ENCODE measurements at regions not wholly inside any gene's neighbourhood (a gene's known extent, or its start where the extent isn't known, plus 50 kb on each side); places are given as distances from the start of the nearest gene placed in this dataset.

- no peak overlapping the region for H3K4ac ChIP-seq (replicated peaks; ENCODE audit: insufficient read length, low read depth, low read length)
- no peak overlapping the region for H3K27ac ChIP-seq (ENCODE audit: low read depth, low read length)
- H3K9me3 ChIP-seq (ENCODE audit: insufficient read depth in 2 of 2, low read depth in 1 of 2, low read length in 1 of 2) = no peaks in the 10 kb centered on the region
- no peaks in the 10 kb centered on the region for H3K79me1 ChIP-seq (ENCODE audit: low read depth, low read length)
- no peak overlapping the region for H3K14ac ChIP-seq (ENCODE audit: insufficient read length)
- H2BK120ac ChIP-seq (replicated peaks; ENCODE audit: low read depth, low read length) = no peak overlapping the region
- no peak overlapping the region for H2AFZ ChIP-seq (ENCODE audit: low read length)
- H3K4me3 ChIP-seq (ENCODE audit: extremely low read depth in 1 of 4, insufficient read depth in 2 of 4, low read depth in 3 of 4, low read length in 4 of 4) = no peak overlapping the region
- no peak overlapping the region for H2BK20ac ChIP-seq (ENCODE audit: low read length)
- H3K36me3 ChIP-seq (ENCODE audit: control insufficient read depth in 2 of 4, insufficient read depth in 4 of 4, low read length in 3 of 4) = no peaks in the 10 kb centered on the region
- no peak overlapping the region for H3K56ac ChIP-seq (replicated peaks; ENCODE audit: insufficient read length, low read depth, low read length)
- H3K79me2 ChIP-seq (ENCODE audit: control insufficient read depth in 1 of 2, insufficient read depth in 2 of 2, low read length in 2 of 2) = no peaks in the 10 kb centered on the region
- no peak for DNase-seq (ENCODE audit: low read depth in 1 of 2, low spot score in 2 of 2)
- no peaks in the 10 kb centered on the region for H4K20me1 ChIP-seq (replicated peaks in 1 of 2; ENCODE audit: control insufficient read depth in 1 of 2, insufficient read depth in 2 of 2, low read length in 2 of 2)
- H4K91ac ChIP-seq (replicated peaks; ENCODE audit: insufficient read length, low read length) = no peak overlapping the region
- H3K23me2 ChIP-seq (ENCODE audit: low read depth, low read length) = no peaks in the 10 kb centered on the region
- no peak overlapping the region for H4K5ac ChIP-seq (ENCODE audit: insufficient read length, low read depth, low read length)
- H4K8ac ChIP-seq (ENCODE audit: extremely low read depth, insufficient read depth, low read length) = no peak overlapping the region
- POLR2A ChIA-PET (ENCODE audit: partially characterized antibody) = no interaction called here
- H3K4me1 ChIP-seq (replicated peaks in 1 of 4; ENCODE audit: control insufficient read depth in 3 of 4, insufficient read depth in 4 of 4, low read length in 3 of 4) = no peaks in the 10 kb centered on the region
- no peak for FAIRE-seq
- no peak overlapping the region for H2BK5ac ChIP-seq (ENCODE audit: low read depth, low read length)
- CTCF ChIA-PET (ENCODE audit: partially characterized antibody) = no interaction called here
- no peak overlapping the region for H3K18ac ChIP-seq (ENCODE audit: extremely low read depth, low read length)
- no peak overlapping the region for H3K9ac ChIP-seq (replicated peaks in 1 of 4; ENCODE audit: extremely low read depth in 1 of 4, low read depth in 3 of 4, low read length in 3 of 4)
- no peaks in the 10 kb centered on the region for H3K27me3 ChIP-seq (replicated peaks in 1 of 4; ENCODE audit: control insufficient read depth in 3 of 4, extremely low read depth in 1 of 4, insufficient read depth in 3 of 4, low read length in 3 of 4)
- no peak overlapping the region for H2BK15ac ChIP-seq (ENCODE audit: low read length)
- H3K4me2 ChIP-seq (ENCODE audit: insufficient read depth in 1 of 2, low read depth in 2 of 2, low read length in 2 of 2) = no peak overlapping the region
- H2BK12ac ChIP-seq (ENCODE audit: low read depth, low read length) = no peak overlapping the region
- no peak overlapping the region for H3K23ac ChIP-seq (ENCODE audit: insufficient read length)
- no peak overlapping the region for H2AK5ac ChIP-seq (ENCODE audit: low read depth, low read length)
- TF ChIP-seq TEAD4 (IDR thresholded peaks at IDR 0.05; ENCODE audit: low read depth, low read length) = no peak
- TF ChIP-seq, protein P1, sequence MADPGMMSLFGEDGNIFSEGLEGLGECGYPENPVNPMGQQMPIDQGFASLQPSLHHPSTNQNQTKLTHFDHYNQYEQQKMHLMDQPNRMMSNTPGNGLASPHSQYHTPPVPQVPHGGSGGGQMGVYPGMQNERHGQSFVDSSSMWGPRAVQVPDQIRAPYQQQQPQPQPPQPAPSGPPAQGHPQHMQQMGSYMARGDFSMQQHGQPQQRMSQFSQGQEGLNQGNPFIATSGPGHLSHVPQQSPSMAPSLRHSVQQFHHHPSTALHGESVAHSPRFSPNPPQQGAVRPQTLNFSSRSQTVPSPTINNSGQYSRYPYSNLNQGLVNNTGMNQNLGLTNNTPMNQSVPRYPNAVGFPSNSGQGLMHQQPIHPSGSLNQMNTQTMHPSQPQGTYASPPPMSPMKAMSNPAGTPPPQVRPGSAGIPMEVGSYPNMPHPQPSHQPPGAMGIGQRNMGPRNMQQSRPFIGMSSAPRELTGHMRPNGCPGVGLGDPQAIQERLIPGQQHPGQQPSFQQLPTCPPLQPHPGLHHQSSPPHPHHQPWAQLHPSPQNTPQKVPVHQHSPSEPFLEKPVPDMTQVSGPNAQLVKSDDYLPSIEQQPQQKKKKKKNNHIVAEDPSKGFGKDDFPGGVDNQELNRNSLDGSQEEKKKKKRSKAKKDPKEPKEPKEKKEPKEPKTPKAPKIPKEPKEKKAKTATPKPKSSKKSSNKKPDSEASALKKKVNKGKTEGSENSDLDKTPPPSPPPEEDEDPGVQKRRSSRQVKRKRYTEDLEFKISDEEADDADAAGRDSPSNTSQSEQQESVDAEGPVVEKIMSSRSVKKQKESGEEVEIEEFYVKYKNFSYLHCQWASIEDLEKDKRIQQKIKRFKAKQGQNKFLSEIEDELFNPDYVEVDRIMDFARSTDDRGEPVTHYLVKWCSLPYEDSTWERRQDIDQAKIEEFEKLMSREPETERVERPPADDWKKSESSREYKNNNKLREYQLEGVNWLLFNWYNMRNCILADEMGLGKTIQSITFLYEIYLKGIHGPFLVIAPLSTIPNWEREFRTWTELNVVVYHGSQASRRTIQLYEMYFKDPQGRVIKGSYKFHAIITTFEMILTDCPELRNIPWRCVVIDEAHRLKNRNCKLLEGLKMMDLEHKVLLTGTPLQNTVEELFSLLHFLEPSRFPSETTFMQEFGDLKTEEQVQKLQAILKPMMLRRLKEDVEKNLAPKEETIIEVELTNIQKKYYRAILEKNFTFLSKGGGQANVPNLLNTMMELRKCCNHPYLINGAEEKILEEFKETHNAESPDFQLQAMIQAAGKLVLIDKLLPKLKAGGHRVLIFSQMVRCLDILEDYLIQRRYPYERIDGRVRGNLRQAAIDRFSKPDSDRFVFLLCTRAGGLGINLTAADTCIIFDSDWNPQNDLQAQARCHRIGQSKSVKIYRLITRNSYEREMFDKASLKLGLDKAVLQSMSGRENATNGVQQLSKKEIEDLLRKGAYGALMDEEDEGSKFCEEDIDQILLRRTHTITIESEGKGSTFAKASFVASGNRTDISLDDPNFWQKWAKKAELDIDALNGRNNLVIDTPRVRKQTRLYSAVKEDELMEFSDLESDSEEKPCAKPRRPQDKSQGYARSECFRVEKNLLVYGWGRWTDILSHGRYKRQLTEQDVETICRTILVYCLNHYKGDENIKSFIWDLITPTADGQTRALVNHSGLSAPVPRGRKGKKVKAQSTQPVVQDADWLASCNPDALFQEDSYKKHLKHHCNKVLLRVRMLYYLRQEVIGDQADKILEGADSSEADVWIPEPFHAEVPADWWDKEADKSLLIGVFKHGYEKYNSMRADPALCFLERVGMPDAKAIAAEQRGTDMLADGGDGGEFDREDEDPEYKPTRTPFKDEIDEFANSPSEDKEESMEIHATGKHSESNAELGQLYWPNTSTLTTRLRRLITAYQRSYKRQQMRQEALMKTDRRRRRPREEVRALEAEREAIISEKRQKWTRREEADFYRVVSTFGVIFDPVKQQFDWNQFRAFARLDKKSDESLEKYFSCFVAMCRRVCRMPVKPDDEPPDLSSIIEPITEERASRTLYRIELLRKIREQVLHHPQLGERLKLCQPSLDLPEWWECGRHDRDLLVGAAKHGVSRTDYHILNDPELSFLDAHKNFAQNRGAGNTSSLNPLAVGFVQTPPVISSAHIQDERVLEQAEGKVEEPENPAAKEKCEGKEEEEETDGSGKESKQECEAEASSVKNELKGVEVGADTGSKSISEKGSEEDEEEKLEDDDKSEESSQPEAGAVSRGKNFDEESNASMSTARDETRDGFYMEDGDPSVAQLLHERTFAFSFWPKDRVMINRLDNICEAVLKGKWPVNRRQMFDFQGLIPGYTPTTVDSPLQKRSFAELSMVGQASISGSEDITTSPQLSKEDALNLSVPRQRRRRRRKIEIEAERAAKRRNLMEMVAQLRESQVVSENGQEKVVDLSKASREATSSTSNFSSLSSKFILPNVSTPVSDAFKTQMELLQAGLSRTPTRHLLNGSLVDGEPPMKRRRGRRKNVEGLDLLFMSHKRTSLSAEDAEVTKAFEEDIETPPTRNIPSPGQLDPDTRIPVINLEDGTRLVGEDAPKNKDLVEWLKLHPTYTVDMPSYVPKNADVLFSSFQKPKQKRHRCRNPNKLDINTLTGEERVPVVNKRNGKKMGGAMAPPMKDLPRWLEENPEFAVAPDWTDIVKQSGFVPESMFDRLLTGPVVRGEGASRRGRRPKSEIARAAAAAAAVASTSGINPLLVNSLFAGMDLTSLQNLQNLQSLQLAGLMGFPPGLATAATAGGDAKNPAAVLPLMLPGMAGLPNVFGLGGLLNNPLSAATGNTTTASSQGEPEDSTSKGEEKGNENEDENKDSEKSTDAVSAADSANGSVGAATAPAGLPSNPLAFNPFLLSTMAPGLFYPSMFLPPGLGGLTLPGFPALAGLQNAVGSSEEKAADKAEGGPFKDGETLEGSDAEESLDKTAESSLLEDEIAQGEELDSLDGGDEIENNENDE (IDR thresholded peaks at IDR 0.05; ENCODE audit: insufficient replicate concordance, low read length) = no peak
These were observed 358.2 kb upstream of the MEF2C start for GRCh38 chr5:89241186-89241585.
